ENCODE measurements at regions not wholly inside any gene's neighbourhood (a gene's known extent, or its start where the extent isn't known, plus 50 kb on each side); places are given as distances from the start of the nearest gene placed in this dataset.
"Not testable (repeated sequence)": the region's sequence is repeated elsewhere in the genome, so short reads cannot be mapped to it uniquely, and the experiment has no call there.

GRCh38 chr1:157403608-157404007, 148.7 kb downstream of the FCRL5 start:
- 74% methylated on average over 1 of the region's 1 CpG for WGBS
- no peak overlapping the region for H3K4me3 ChIP-seq (ENCODE audit: low read depth, low read length)
- no peaks in the 10 kb centered on the region for H3K4me1 ChIP-seq (ENCODE audit: insufficient read depth)
- H3K36me3 ChIP-seq (ENCODE audit: insufficient read depth): no peaks in the 10 kb centered on the region
- H3K27ac ChIP-seq (ENCODE audit: low read depth): no peak overlapping the region
- DNase-seq (ENCODE audit: extremely low spot score): no peak

- no peak for DNase-seq (ENCODE audit: extremely low spot score)
- Histone ChIP-seq H3K36me3 (ENCODE audit: insufficient read depth) (no peaks in the 10 kb centered on the region), H3K27ac (ENCODE audit: low read depth) (no peak overlapping the region), H3K4me1 (ENCODE audit: insufficient read depth) (no peaks in the 10 kb centered on the region), H3K4me3 (ENCODE audit: low read depth, low read length) (no peak overlapping the region)
- WGBS: 57% methylated on average over 6 of the region's 6 CpGs
Measured at GRCh38 chr1:157403203-157403602, 149.1 kb downstream of the FCRL5 start.

- 51% methylated on average over 6 of the region's 6 CpGs for WGBS
- Histone ChIP-seq H3K27ac (ENCODE audit: low read depth) (no peak overlapping the region), H3K36me3 (ENCODE audit: insufficient read depth) (no peaks in the 10 kb centered on the region), H3K4me3 (ENCODE audit: low read depth, low read length) (no peak overlapping the region), H3K4me1 (ENCODE audit: insufficient read depth) (no peaks in the 10 kb centered on the region)
- DNase-seq (ENCODE audit: extremely low spot score): no peak
Measured at GRCh38 chr1:157400766-157401165, 151.5 kb downstream of the FCRL5 start.

GRCh38 chr1:157399984-157400382, 152.3 kb downstream of the FCRL5 start:
- H3K4me3 ChIP-seq (ENCODE audit: low read depth, low read length): no peak overlapping the region
- no peak overlapping the region for H3K27ac ChIP-seq (ENCODE audit: low read depth)
- no peaks in the 10 kb centered on the region for H3K36me3 ChIP-seq (ENCODE audit: insufficient read depth)
- 69% methylated on average over 1 of the region's 1 CpG for WGBS
- no peaks in the 10 kb centered on the region for H3K4me1 ChIP-seq (ENCODE audit: insufficient read depth)
- DNase-seq (ENCODE audit: extremely low spot score): no peak

GRCh38 chr1:157399343-157399983, 152.9 kb downstream of the FCRL5 start:
- Histone ChIP-seq H3K36me3 (ENCODE audit: insufficient read depth) (no peaks in the 10 kb centered on the region), H3K4me1 (ENCODE audit: insufficient read depth) (no peaks in the 10 kb centered on the region), H3K4me3 (ENCODE audit: low read depth, low read length) (no peak overlapping the region), H3K27ac (ENCODE audit: low read depth) (no peak overlapping the region)
- DNase-seq (ENCODE audit: extremely low spot score): no peak
- 75% methylated on average over 3 of the region's 3 CpGs for WGBS

GRCh38 chr1:157390651-157391050, 161.7 kb downstream of the FCRL5 start:
- H3K4me1 ChIP-seq (ENCODE audit: insufficient read depth): no peaks in the 10 kb centered on the region
- no peak overlapping the region for H3K4me3 ChIP-seq (ENCODE audit: low read depth, low read length)
- H3K27ac ChIP-seq (ENCODE audit: low read depth): no peak overlapping the region
- WGBS: 17% methylated on average over 6 of the region's 6 CpGs
- no peaks in the 10 kb centered on the region for H3K36me3 ChIP-seq (ENCODE audit: insufficient read depth)
- no peak for DNase-seq (ENCODE audit: extremely low spot score)

GRCh38 chr1:157388057-157388456, 164.3 kb downstream of the FCRL5 start:
- Histone ChIP-seq H3K27ac (ENCODE audit: low read depth) (no peak overlapping the region), H3K36me3 (ENCODE audit: insufficient read depth) (no peaks in the 10 kb centered on the region), H3K4me1 (ENCODE audit: insufficient read depth) (no peaks in the 10 kb centered on the region), H3K4me3 (ENCODE audit: low read depth, low read length) (no peak overlapping the region)
- DNase-seq (ENCODE audit: extremely low spot score): no peak

- no peak overlapping the region for H3K4me3 ChIP-seq (ENCODE audit: low read depth, low read length)
- no peaks in the 10 kb centered on the region for H3K36me3 ChIP-seq (ENCODE audit: insufficient read depth)
- no peak for DNase-seq (ENCODE audit: extremely low spot score)
- no peak overlapping the region for H3K27ac ChIP-seq (ENCODE audit: low read depth)
- WGBS: 50% methylated on average over 2 of the region's 2 CpGs
- H3K4me1 ChIP-seq (ENCODE audit: insufficient read depth): no peaks in the 10 kb centered on the region
Measured at GRCh38 chr1:157384258-157384657, 168.1 kb downstream of the FCRL5 start.

GRCh38 chr1:157382351-157382750, 170.0 kb downstream of the FCRL5 start:
- no peak for DNase-seq (ENCODE audit: extremely low spot score)
- no peak overlapping the region for H3K27ac ChIP-seq (ENCODE audit: low read depth)
- 77% methylated on average over 1 of the region's 1 CpG for WGBS
- H3K4me1 ChIP-seq (ENCODE audit: insufficient read depth): no peaks in the 10 kb centered on the region
- no peak overlapping the region for H3K4me3 ChIP-seq (ENCODE audit: low read depth, low read length)
- H3K36me3 ChIP-seq (ENCODE audit: insufficient read depth): no peaks in the 10 kb centered on the region

GRCh38 chr1:157380523-157380922, 171.8 kb downstream of the FCRL5 start:
- no peaks in the 10 kb centered on the region for H3K36me3 ChIP-seq (ENCODE audit: insufficient read depth)
- no peak overlapping the region for H3K27ac ChIP-seq (ENCODE audit: low read depth)
- H3K4me3 ChIP-seq (ENCODE audit: low read depth, low read length): no peak overlapping the region
- DNase-seq (ENCODE audit: extremely low spot score): no peak
- no peaks in the 10 kb centered on the region for H3K4me1 ChIP-seq (ENCODE audit: insufficient read depth)
- WGBS: 86% methylated on average over 6 of the region's 6 CpGs

- H3K36me3 ChIP-seq (ENCODE audit: insufficient read depth); H3K27ac ChIP-seq (ENCODE audit: low read depth); DNase-seq (ENCODE audit: extremely low spot score); H3K4me1 ChIP-seq (ENCODE audit: insufficient read depth); H3K4me3 ChIP-seq (ENCODE audit: low read depth, low read length): not testable (repeated sequence)
- WGBS: 33% methylated on average over 8 of the region's 8 CpGs
Measured at GRCh38 chr1:157377280-157377713, 175.0 kb downstream of the FCRL5 start.

- 82% methylated on average over 2 of the region's 2 CpGs for WGBS
- no peak overlapping the region for H3K4me3 ChIP-seq (ENCODE audit: low read depth, low read length)
- no peaks in the 10 kb centered on the region for H3K36me3 ChIP-seq (ENCODE audit: insufficient read depth)
- no peak overlapping the region for H3K27ac ChIP-seq (ENCODE audit: low read depth)
- no peak for DNase-seq (ENCODE audit: extremely low spot score)
- no peaks in the 10 kb centered on the region for H3K4me1 ChIP-seq (ENCODE audit: insufficient read depth)
Measured at GRCh38 chr1:157376681-157377080, 175.6 kb downstream of the FCRL5 start.

GRCh38 chr1:157372311-157372710, 180.0 kb downstream of the FCRL5 start:
- not testable (repeated sequence) for DNase-seq (ENCODE audit: extremely low spot score); H3K27ac ChIP-seq (ENCODE audit: low read depth); H3K4me1 ChIP-seq (ENCODE audit: insufficient read depth); H3K4me3 ChIP-seq (ENCODE audit: low read depth, low read length); H3K36me3 ChIP-seq (ENCODE audit: insufficient read depth)
- 57% methylated on average over 2 of the region's 2 CpGs for WGBS

- H3K36me3 ChIP-seq (ENCODE audit: insufficient read depth): no peaks in the 10 kb centered on the region
- H3K4me1 ChIP-seq (ENCODE audit: insufficient read depth): no peaks in the 10 kb centered on the region
- no peak for DNase-seq (ENCODE audit: extremely low spot score)
- H3K27ac ChIP-seq (ENCODE audit: low read depth): no peak overlapping the region
- H3K4me3 ChIP-seq (ENCODE audit: low read depth, low read length): no peak overlapping the region
- 89% methylated on average over 3 of the region's 3 CpGs for WGBS
Measured at GRCh38 chr1:157371826-157372225, 180.5 kb downstream of the FCRL5 start.

GRCh38 chr1:157371221-157371620, 181.1 kb downstream of the FCRL5 start:
- Histone ChIP-seq H3K4me3 (ENCODE audit: low read depth, low read length) (no peak overlapping the region), H3K36me3 (ENCODE audit: insufficient read depth) (no peaks in the 10 kb centered on the region), H3K27ac (ENCODE audit: low read depth) (no peak overlapping the region), H3K4me1 (ENCODE audit: insufficient read depth) (no peaks in the 10 kb centered on the region)
- DNase-seq (ENCODE audit: extremely low spot score): no peak

Data from urinary bladder (tissue), 3 donors.